ENCODE measurements at regions not wholly inside any gene's neighbourhood (a gene's known extent, or its start where the extent isn't known, plus 50 kb on each side); places are given as distances from the start of the nearest gene placed in this dataset.

DNA sequence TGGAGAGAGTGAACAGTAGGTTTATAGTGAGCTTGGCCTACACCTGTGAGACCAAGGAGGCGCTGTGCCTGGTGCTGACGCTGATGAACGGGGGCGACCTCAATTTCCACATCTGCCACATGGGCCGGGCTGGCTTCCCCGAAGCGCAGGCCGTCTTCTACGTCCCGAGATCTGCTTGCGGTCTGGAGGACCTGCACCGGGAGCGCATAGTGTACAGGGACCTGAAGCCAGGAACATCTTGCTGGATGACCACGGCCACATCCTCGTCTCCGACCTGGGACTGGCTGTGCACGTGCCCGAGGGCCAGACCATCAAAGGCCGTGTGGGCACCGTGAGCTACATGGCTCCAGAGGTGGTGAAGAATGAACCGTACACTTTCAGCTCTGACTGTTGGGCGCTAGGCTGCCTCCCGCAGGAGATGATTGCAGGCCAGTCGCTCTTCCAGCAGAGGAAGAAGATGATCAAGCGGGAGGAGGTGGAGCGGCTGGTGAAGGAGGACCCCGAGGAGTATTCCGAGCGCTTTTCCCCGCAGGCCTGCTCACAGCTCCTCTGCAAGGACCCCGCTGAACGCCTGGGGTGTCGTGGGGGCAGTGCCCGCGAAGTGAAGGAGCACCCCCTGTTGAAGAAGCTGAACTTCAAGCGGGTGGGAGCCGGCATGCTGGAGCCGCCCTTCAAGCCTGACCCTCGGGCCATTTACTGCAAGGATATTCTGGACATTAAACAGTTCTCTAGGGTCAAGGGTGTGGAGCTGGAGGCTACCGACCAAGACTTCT is 139.0 kb downstream of the ZDHHC20 start:
- no peak for DNase-seq

DNA sequence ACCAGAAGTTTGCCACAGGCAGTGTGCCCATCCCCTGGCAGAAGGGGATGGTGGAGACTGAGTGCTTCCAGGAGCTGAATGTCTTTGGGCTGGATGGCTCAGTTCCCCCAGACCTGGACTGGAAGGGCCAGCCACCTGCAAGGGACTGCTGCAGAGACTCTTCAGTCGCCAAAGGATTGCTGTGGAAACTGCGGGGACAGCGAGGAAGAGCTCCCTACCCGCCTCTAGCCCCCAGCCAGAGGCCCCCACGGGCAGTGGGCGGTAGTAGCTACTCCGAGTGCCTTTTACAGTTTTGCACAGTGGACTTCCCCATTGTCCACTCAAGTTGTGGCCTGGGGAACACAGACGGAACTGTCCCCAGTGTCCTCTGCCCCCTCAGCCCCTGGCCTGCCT is 138.5 kb downstream of the ZDHHC20 start:
- no peak for DNase-seq

DNA sequence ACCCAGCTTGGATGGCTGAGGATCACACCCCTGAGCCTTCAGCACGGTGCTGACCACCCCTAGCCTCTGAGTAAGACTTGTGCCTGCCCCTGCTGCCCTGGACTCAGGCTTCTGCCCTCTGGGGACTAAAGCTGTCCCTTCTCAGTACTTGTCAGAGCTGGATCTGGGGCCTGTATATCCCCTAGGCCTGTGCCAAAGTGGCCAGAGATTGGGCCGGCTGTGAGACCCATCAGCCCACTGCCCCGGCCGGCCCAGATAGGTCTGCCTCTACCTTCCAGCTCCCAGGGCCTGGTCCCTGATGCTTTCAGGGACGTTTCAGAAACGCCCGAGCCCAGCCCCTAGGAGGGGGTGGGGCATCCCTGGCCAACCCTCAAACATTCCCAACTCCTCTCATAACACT is 137.8 kb downstream of the ZDHHC20 start:
- DNase-seq = no peak

DNA sequence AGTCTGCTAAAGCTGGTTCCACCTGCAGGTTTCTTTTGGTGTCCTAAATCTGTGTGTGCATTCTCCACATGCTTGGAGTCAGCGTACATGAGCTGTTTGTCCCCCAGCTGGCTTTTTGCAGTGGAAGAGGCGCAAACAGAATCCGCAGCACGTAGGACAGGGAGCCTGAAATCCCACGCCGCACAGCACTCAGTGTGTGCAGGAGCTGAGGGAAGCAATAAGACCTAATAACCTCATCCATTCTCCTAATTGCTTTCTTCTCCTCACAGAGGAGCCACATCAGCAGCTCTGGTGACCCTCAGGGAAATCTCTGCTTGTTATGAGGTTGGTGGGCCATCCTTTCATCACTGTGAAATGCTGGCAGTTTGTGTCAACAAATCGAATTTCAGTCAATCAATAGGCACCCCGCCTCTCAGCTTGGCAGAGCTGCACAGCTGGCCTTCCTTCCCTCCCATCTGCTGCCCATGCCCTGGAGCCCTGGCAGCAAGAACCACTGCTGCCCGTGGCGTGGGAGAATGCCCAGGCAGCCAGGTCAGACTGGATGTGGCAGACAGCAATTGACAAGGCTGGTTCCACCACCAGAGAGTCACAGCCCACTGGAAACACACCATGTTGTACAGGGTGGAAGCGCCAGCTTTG is 136.7 kb downstream of the ZDHHC20 start:
- DNase-seq = no peak
